Lower leg skin (tissue), 4 donors: ENCODE measurements at regions not wholly inside any gene's neighbourhood (a gene's known extent, or its start where the extent isn't known, plus 50 kb on each side); places are given as distances from the start of the nearest gene placed in this dataset.

Source experiments
- DNase-seq, 2 donors: peaks; one replicate each; pipeline ENCODE4 v3.0.0-alpha.2; 2019; ENCODE audit warnings: low spot score in 2 of 2
- H3K4me3 ChIP-seq: fragments of 200-600 bp; sonication (generic); 2 replicates; pipeline ENCODE4 v1.5.1; 2017; ENCODE audit warnings: mild to moderate bottlenecking, low read depth; ENCODE audit not compliant: poor library complexity, severe bottlenecking
- POLR2A ChIP-seq, 2 donors: fragments of 450-650 bp; IDR thresholded peaks; one replicate each; pipeline ENCODE4 v1.6.1; 2016 to 2017; ENCODE audit warnings: antibody characterized with exemption in 2 of 2, mild to moderate bottlenecking in 1 of 2, moderate library complexity in 1 of 2
- WGBS, 2 donors: methylation state at CpG; one replicate each; pipeline ENCODE4 v1.1.5; 2018; 5-methylcytosine and 5-hydroxymethylcytosine counted together
- intact Hi-C: fragments of 100-400 bp; cut with DNase I; formaldehyde crosslinking; loops from one replicate; pipeline ENCODE4 v1.15.0; 2023; ENCODE audit warnings: low total_unique reads
- TF ChIP-seq, protein P1 (sequence below), 3 donors: fragments of 450-650 bp; IDR thresholded peaks; one replicate each; pipeline ENCODE4 v1.5.1; 2016; ENCODE audit warnings: antibody characterized with exemption in 3 of 3, mild to moderate bottlenecking in 3 of 3, moderate library complexity in 2 of 3

DNA sequence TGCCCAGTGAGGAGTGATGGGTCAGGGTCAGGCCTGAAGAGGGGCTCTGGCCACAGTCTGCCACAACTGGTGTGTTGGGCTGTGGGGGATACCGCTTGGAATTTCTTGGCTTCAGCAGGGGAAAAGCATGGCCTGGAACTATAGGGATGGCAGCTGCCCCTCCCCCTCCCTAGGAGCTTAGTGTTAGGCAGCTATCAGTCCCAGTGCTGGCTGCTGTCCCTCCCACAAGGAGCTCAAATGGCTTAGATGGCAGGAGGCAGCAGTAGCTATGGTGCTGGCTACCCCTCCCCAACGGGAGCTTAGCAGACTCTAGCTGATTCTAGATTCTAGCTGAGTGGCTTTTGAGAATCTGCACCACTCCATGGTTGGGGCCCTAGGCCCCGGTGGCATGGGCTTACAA is 414.5 kb upstream of the HSF2 start:
- H3K4me3 ChIP-seq, result no peak overlapping the region
- TF ChIP-seq POLR2A (IDR thresholded peaks at IDR 0.05), result no peak
- TF ChIP-seq, protein P1, sequence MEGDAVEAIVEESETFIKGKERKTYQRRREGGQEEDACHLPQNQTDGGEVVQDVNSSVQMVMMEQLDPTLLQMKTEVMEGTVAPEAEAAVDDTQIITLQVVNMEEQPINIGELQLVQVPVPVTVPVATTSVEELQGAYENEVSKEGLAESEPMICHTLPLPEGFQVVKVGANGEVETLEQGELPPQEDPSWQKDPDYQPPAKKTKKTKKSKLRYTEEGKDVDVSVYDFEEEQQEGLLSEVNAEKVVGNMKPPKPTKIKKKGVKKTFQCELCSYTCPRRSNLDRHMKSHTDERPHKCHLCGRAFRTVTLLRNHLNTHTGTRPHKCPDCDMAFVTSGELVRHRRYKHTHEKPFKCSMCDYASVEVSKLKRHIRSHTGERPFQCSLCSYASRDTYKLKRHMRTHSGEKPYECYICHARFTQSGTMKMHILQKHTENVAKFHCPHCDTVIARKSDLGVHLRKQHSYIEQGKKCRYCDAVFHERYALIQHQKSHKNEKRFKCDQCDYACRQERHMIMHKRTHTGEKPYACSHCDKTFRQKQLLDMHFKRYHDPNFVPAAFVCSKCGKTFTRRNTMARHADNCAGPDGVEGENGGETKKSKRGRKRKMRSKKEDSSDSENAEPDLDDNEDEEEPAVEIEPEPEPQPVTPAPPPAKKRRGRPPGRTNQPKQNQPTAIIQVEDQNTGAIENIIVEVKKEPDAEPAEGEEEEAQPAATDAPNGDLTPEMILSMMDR (IDR thresholded peaks at IDR 0.05), result no peak
- intact Hi-C loops, result no loop called here
- no peak for DNase-seq
- WGBS, 2 donors, result 88 to 92% methylated on average over 3 of the region's 3 CpGs

DNA sequence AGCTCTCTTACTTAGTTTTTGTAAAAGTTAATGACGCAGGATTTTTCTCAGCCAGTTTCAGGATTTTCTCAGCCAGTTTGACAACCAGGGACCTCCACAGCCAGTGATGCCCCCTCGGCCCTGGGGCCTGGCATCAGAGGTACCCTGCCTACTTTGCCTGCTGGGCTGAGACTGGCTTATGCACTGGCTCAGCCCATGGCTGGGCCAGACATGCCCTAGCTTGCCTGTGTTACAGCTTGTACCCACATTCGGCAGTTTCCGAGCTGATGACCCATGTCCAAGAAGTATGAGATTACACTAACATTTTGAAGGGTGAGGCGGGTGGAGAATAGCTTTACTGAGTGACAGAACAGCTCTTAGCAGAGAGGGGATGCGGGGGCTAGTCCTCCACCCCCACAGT is 406.1 kb upstream of the HSF2 start:
- TF ChIP-seq, protein P1 (IDR thresholded peaks at IDR 0.05), result no peak
- 71 to 75% methylated on average over 6 of the region's 6 CpGs for WGBS, 2 donors
- intact Hi-C loops, result no loop called here
- DNase-seq, result no peak
- H3K4me3 ChIP-seq, result no peak overlapping the region

DNA sequence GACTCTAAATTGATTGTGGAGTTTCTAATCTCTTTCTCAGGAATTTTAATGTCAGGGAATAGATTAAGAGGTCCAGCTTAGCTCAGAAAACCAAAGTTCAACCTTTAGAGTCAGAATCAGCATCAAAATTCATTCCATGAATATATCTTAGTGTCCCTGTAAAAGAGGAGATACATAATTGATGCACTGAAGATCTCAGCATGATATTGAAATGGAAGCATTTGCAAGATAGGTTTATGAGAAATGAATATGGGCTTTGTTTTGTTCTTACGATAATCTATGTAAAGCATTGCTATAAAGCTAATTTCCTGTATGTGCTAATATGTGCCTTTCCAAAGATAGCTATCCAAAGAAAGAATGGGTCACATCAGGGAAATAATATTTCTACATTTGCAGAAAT is 404.5 kb upstream of the HSF2 start:
- no peak for TF ChIP-seq POLR2A (IDR thresholded peaks at IDR 0.05)
- TF ChIP-seq, protein P1 (IDR thresholded peaks at IDR 0.05), result no peak
- no peak overlapping the region for H3K4me3 ChIP-seq
- intact Hi-C loops, result no loop called here
- 0 to 39% methylated on average over 1 of the region's 1 CpG for WGBS, 2 donors
- no peak for DNase-seq

DNA sequence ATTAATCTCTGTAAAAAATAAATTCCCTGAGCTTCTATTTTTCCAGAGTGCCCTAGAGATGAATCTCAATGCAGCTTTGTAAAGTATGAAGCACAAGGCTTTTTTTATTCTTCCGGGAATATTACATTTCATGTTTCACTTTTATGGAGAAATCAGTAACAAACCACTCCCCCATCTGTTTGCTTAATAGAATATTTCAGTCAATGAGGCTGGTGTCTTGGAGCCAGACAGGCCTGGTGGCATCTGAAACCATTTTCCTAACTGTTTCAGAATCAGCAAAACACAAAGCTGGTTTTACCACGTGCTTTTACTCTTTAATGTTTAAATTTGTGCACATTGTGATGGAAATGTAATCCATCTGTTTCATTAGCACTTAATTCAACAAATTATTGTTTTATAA is 400.8 kb upstream of the HSF2 start:
- no peak for DNase-seq
- intact Hi-C loops, result no loop called here
- no peak overlapping the region for H3K4me3 ChIP-seq
- WGBS, 2 donors, result 53 to 64% methylated on average over 2 of the region's 2 CpGs
- no peak for TF ChIP-seq POLR2A (IDR thresholded peaks at IDR 0.05)
- TF ChIP-seq, protein P1 (IDR thresholded peaks at IDR 0.05), result no peak

DNA sequence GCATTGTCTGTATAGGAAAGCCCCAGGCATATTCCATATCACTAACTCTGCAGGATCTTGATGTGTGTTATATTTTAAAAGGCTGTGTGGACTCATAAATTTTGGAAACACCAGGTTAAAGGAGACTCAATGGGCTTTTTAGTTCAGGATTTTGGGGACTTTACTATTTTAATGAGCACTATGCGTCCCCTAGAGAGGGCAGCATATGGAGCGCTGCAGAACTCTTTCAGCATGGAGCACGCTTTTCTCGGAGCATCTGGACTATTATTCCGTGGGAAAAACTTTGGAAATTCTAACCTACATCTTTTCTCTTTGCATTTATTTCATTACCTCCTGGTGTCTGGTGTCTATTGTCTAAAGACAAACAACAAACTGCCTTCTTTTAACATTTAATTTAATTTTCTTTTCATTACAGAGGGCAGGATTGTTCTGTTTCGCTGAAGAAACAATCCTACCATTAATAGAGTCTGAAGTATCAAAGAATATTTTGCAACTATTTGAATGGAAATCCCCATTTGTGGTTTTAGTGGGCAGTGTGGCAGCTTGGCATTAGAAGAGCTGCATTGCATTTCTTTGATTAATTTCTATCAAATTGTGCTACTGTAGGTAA is 399.9 kb upstream of the HSF2 start:
- no peak for DNase-seq
- no peak overlapping the region for H3K4me3 ChIP-seq
- intact Hi-C loops, result no loop called here
- TF ChIP-seq, protein P1 (IDR thresholded peaks at IDR 0.05), result no peak
- no peak for TF ChIP-seq POLR2A (IDR thresholded peaks at IDR 0.05)
- 85 to 88% methylated on average over 6 of the region's 6 CpGs for WGBS, 2 donors

DNA sequence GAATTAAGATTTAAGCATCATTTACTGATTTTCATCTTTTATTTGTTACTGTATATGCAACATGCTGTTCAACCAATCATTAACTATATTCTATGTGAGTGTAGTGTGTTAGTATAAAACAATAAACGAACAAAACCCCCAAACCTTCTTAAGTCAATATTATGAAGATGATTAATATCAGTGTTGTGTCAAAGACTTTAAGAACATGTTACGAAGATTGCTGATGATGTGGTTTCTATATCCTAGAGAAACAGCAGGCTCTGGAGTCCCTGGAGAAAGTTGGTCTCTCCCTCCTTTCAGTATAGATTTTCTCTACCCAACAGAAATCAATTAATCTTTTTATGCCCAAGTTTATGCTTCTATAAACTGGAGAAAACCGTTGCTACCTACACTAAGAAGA is 393.8 kb upstream of the HSF2 start:
- DNase-seq, result no peak
- intact Hi-C loops, result no loop called here
- WGBS, 2 donors, result 78 to 84% methylated on average over 3 of the region's 3 CpGs
- TF ChIP-seq POLR2A (IDR thresholded peaks at IDR 0.05), result no peak
- TF ChIP-seq, protein P1 (IDR thresholded peaks at IDR 0.05), result no peak
- no peak overlapping the region for H3K4me3 ChIP-seq
